ENCODE measurements at regions not wholly inside any gene's neighbourhood (a gene's known extent, or its start where the extent isn't known, plus 50 kb on each side); places are given as distances from the start of the nearest gene placed in this dataset.
A peak's percentile ranks its signal among the peaks of the same experiment; 100 is the strongest.

DNA sequence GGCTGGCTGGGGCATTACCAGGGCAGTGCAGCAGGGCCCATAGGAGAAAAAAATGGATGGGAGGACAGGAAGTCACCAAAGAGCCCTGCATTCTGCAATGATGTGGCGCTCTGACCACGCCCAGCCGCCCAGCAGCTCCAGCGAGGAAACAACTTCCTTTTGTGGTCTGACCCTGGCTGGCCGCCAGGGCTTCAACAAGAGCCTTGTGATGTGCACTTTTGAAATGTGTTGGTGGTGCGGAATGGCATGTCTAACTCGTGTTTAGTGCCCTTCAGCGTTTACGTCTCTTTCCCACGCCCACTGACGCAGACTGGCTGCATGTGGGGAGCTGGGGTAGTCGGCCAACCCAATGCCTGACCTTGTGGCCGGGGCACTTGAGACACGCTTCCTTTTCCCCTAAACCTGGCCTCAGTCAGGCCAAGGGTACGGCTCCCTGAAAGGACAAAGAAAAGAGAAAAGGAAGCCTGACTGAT is 81.9 kb upstream of the CTNNB1 start:
- DNase-seq: peak; percentile 82

DNA sequence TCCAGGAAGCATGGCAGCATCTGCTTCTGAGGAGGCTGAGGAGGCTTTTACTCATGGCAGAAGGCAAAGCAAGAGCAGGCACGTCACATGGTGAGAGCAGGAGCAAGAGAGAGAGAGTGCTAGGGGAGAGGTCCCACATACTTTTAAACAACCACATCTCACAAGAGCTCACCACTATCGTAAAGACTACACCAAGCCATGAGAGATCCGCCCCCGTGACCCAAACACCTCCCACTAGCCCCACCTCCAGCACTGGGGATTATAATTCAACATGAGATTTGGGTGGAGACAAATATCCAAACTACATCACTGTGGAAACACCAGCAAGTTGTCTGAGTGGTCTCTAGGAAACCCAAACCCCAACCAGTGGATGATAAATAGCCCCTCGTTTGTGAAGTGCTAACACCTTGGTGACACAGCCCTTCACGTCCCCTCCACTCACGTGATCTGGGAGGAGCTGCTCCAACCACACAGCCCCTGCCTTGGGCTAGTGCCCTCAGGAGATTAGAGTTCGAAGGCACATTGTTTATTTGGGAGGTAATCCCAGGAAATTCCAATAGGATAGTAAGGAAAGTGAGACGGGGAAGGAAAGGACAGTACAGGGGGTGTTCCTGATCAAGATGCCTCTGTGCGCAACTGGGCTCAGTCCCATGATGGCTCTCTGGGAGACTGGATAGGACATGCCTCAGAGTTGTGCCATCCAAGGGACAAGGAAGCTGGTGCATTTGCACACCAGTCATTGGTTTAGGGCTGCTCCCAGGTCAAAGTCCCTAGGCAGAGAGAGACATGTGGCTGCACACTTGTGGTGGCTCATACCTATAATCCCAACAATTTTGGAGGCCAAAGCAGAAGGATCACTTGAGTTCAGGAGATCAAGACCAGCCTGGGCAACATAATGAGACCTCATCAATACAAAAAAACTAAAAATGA is 80.6 kb upstream of the CTNNB1 start:
- DNase-seq: no peak

DNA sequence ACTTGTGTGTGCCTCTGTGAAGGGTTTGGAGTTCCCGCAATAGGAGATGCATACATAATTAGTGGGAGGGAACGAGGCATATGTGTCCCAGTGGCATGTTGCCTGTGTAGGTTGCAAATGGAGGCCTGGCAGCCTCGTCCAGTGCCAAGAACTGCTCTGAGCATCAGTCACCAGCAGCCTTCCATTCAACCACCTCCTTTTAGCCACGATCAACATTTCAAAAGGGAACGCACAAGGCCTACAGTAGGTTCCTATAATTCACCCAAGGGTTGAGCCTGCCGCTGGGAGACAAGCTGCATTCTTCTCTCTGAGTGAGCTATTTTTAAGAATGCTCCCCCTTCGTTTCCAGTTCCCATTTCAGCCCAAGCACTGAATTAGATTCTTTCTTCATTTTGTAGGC is 78.8 kb upstream of the CTNNB1 start:
- no peak for DNase-seq

DNA sequence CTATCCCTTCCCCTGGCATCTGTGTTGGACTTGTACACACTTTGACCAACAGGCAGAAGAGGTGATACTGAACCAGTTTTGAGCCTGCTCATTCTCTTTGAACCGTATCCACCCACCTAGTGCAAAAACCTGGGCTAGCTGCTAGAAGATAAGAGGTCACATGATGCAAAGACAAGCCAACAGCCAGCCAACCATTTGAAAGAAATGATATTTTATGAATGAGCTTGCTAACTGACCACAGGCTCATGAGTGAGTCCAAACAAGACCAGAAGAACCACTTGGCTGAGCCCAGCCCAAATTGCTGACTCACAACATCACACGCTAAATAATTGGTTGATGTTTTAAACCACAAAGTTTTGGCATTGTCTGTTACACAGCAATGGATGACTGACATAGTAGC is 74.0 kb upstream of the CTNNB1 start:
- DNase-seq: no peak

DNA sequence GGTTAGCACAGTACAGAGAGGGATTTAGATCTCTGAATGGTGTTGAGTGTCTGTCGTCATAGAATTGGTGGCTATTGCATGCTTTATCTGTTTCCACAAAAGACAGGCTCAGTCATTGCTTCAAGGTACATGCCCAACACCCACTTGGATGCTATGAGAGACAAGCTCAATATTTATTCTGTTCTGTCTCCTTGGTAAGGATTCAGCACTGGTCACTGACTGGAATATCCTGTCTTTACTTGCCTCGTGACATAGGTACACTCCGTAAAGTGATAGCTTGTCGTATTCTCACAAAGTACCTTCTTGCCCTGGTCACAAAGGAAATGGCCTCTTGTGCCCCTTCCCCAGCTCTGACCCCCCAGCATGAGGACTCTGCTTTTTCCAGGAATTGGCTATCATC is 72.8 kb upstream of the CTNNB1 start:
- DNase-seq: no peak

DNA sequence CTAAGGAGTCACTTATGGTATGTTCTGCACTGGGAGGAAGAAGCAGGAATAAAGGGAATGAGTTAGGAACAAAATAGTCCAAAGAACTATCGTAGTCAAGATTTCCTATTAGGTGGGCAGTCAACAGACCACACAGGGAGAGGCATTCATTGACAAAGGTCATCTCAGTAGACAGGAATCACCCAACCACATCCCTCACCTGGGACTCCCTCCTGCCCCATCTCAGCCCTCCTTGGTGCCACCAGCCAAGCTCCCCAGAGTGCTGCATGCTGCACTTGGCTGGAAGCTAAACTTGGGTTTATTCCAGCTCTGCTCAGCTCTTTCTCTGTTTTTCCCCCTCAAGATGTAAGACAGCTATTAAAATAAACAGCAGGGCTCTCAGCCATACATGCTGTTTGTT is 72.3 kb upstream of the CTNNB1 start:
- no peak for DNase-seq

DNA sequence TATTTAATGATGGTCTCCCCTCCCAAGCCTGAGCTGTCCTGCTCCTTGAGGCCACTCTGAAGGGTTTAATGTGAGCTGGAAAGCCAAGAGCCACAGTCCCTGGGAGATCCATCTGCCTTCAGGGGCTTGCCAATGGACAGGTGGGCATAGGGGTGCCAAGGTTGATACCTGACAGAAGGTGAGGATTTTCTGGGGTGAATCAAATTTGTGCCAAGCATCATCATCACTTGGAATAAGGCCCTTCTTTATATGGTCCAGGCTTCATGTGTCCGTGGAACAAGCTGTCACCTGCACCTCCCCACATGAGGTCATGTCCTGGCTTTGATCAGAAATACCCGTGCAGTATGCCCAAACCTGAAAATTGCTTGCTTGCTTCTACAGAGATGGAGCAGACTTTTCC is 71.9 kb upstream of the CTNNB1 start:
- no peak for DNase-seq

DNA sequence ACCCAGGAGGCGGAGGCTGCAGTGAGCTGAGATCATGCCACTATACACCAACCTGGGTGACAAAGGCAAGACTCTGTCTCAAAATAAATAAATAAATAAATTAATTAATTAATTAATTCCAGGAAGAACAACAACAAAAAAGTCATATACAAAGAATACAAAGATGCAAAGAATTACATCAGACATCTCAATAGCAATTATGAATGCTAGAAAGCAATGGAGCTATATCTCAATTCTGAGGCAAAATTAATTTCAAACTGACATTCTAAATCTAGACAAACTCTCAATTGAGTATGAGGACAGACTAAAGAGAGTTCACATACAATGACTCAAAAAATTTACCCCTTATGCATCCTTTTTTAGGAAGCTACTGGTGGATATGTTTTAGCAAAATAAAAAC is 69.6 kb upstream of the CTNNB1 start:
- no peak for DNase-seq

DNA sequence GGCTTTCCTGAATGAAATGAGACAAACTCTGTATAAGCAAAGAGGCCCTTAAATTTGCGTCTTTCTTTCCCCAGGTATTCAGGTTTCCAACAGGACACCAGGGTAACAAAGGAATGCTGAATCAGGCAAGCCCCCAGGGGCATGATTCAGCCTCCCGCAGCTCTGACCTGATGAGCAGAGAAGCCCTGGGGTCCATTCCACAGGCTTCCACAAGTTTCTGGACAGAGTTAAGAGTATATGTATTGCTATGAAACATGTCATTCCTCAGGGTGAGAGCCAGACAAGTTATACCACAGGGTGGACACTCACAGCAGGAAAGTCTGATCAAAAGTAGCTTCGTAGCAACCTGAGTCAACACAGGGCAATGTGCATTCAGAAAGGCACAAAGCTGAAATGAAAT is 68.1 kb upstream of the CTNNB1 start:
- no peak for DNase-seq

DNA sequence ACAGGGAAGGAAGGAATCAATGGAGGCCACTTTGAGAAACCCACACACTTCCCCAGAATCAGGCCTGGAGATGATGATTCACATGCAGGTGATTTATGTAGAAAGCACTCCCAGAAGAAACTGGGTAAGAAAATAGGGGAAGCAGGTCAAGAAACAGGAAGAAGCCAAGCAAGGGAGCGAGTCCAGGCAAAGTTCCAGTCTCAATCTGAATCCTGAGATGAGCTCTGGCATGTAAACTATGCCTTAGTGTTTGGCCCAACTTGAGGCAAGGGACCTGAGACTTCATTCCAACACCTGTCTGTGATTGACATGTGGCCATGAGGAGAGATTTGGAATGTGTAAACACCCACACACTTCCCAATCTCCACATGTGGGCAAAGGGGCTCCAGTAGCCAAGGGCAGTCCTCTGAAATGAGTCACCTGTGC is 61.6 kb upstream of the CTNNB1 start:
- DNase-seq: no peak

DNA sequence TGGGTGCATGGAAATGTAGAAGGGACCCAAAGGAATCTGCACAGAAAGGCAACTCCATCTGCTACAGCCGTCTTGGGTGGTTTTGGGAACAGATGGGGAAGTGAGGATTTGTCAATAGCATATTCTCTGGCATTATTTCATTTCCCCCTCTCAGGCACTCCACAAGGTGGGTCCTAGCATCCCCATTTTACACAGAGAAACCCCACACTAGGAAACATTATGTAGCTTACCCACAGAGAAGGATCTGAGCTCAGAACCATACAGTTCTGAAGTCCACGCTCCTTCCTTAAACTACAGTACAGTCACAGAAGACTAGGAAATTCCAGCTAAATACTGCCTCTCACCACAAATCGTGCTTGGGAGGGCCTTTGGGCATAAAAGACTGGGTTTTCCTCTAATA is 61.2 kb upstream of the CTNNB1 start:
- no peak for DNase-seq

DNA sequence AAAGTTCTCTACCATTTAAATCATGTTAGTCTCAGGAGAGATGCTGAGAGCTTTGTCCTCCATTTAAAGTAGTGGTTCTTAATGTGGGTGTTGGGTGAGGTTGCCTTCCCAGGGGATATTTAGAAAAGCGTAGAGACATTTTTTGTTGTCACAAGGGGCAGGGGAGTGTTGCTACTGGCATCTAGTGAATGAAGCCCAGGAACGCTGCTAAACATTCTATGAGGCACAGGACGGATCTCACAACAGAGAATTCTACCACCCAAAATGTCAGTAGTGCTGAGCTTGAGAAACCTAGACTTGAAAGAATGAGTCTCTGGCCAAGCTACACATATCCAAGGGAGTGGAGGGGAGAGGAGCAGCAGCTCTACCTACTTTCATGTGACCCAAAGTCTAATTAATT is 60.7 kb upstream of the CTNNB1 start:
- no peak for DNase-seq

DNA sequence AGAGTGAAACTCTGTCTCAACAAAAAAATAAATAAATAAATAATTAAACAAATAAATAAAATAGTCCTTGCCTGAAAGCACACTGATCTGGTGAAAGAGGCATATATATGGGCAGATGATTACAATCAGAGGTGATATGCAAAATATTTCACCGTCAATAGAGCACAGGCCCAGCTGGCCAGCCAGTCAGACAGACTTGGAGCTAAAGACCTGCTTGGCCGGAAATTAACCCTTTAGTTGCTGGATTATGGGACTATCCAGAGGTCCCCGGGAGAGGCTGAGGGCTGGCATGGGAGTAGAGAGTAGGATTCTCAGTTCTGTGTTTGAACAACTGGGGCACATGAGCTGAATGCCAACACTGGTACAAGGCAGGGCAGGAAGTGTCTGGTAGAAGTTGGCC is 59.1 kb upstream of the CTNNB1 start:
- no peak for DNase-seq

DNA sequence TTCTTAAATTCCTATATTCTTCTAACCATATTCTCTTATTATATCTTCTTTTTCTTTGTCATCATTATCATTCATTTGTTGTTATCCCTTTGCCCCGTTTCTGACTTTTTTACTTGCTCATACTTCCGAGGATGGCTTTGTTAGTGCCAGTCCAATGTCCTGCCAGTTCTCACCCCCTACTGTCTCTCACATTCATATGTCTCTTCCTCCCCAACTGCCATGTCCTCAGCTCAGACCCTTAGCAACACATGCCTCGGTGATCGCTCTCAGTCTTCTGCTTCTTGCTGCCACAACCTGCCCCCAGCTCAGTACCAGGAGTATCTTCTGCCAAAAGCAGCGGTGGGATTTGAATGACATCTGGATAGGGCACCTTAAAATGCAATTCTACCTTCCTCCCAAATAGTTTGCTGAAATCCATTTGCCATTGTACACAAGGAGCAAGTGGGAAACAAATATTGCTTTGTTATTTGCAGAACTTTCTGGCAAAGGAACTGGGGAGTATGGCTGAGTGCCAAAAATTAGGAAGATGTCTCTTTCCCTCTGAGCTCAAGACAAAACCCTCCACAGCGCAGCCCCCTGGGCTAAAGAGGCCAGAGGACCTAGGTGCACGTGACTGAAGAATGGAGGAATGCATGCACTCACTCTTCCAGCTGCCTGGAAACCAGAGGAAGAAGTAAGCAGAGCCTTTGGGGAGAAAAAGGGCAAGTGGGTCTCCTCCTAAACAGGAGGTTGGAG is 57.7 kb upstream of the CTNNB1 start:
- no peak for DNase-seq

DNA sequence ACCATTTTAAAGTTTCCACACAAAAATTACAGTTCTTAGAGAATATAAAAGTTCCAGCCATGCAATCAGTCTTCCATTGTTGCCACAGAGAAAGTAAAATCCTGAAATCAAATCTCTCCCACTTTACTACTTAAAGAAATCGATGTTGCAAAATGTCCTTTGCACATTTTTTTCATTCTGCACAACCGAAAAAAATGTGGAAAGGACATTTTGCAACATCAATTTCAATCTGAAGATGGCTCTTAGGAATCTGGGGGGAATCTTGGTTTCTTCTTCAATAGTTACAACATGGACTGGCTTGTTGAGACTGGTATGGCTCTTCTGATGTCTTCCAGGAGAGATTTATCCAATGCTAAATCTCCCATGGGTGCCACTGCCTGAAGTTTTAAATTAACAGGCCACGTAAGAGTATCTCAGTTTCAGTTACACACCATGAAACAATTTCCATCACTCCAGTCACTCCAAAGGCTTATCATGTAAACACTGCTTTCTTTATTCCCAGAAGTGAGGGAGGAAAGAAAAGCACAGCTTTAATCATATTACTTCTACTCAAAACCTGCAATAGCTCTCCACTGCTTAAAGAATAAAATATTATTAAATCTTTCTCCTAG is 55.8 kb upstream of the CTNNB1 start:
- DNase-seq: no peak

DNA sequence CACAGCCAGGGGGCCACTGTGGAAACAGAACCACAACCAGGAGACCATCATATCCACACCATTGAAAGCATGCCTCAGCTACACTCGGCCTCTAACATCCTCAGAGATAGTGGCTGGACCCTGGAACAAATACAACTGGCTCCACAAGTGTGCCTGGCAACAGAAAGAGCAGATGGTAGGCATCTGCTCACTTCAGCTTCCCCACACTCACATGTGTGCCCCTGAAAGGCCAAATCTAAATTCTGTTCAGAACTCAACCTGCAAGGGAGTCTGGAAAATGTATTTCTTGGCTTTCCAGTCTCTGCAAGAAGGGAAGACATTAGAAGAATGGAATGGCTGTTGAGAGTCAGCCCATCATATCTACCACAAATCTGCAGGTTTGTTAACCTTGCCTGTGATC is 54.7 kb upstream of the CTNNB1 start:
- DNase-seq: no peak

DNA sequence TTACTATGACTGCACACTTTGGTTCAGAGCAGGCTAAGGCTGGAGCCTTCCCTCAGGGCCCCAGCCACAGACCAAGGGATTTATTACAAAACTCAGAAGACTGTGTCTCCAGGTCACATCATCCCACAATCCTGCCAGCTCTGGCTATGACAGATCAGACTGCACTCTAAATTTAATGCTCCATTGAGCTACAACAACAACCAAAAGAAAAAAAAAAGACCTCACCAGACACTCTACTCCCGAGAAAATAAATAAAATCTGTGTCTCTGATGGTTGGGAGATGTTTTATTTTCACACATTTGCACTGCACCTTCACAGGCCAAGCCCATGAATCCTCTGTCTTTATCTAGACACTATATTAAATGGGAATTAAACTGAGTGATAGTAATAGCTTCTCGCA is 50.8 kb upstream of the CTNNB1 start:
- no peak for DNase-seq

DNA sequence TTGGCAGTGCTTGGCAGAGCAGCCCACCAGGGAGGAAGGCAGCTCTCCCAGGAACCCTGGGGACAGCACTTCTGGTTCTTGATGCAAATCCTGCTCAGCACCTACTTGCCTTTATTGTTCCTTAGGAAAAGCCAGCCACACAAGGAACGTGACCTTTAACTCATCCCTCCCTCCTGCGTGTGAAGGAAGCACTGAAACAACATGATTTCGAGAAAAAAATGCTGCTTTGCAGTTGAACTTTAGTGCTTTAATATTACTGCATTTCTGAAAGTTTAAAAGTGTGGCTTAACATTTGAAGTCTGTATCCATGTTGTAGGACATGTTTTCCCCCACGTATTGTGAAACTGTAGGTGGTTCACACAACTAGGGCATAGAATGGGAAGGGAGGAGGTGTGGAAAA is 50.4 kb upstream of the CTNNB1 start:
- no peak for DNase-seq

All from SIG-M5 (cell line).